ENCODE measurements at regions not wholly inside any gene's neighbourhood (a gene's known extent, or its start where the extent isn't known, plus 50 kb on each side); places are given as distances from the start of the nearest gene placed in this dataset.

DNA sequence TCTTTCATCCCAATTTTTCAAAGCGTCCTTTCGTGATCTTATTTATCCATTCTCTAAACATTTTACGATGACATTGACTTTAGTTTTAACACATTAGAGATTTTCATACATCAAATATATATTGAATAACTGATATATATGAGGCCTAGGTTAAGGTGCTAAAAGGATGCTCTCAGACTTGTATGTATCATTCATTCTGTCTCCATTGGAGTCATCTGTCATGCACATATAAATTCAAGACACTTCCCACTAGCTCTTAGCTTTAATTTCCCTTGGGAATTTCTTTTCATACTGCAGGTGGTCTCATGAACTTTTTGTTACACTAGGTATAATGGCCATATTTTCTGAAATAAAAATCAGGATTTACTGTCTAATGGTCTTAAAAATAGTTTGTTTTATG, 635.8 kb upstream of the C9orf72 start:
- TF ChIP-seq, protein P1, sequence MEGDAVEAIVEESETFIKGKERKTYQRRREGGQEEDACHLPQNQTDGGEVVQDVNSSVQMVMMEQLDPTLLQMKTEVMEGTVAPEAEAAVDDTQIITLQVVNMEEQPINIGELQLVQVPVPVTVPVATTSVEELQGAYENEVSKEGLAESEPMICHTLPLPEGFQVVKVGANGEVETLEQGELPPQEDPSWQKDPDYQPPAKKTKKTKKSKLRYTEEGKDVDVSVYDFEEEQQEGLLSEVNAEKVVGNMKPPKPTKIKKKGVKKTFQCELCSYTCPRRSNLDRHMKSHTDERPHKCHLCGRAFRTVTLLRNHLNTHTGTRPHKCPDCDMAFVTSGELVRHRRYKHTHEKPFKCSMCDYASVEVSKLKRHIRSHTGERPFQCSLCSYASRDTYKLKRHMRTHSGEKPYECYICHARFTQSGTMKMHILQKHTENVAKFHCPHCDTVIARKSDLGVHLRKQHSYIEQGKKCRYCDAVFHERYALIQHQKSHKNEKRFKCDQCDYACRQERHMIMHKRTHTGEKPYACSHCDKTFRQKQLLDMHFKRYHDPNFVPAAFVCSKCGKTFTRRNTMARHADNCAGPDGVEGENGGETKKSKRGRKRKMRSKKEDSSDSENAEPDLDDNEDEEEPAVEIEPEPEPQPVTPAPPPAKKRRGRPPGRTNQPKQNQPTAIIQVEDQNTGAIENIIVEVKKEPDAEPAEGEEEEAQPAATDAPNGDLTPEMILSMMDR (IDR thresholded peaks at IDR 0.05; ENCODE audit: extremely low read depth in 1 of 2, insufficient read depth in 1 of 2, low read depth in 1 of 2, low read length in 2 of 2), result no peak
- TF ChIP-seq EZH2 (IDR thresholded peaks at IDR 0.05; ENCODE audit: borderline replicate concordance, low read depth, low read length, severe bottlenecking) (no peak), POLR2A (IDR thresholded peaks at IDR 0.05; ENCODE audit: low read depth, low read length) (no peak)
